GM12878 (cell line): ENCODE measurements at regions not wholly inside any gene's neighbourhood (a gene's known extent, or its start where the extent isn't known, plus 50 kb on each side); places are given as distances from the start of the nearest gene placed in this dataset.

Source experiments
- ATAC-seq: fragments of 200-7000 bp; cut with Tn5 transposase; 3 replicates; pipeline ENCODE4 v1.9.1; 2020; ENCODE audit warnings: mild to moderate bottlenecking, moderate library complexity
- BruUV-seq: library from RNA; stranded (reverse); fragments of 400-500 nt; replicated peaks from 2 replicates; lab custom pipeline; 2021; lab: Mats Ljungman, UMichigan
- CTCF ChIA-PET: fragments of 300-600 bp; sonication (Branson Sonifier 250); formaldehyde crosslinking; extraction: SDS; loops from one replicate; lab custom pipeline; 2021; ENCODE audit warnings: inconsistent platforms; lab: Yijun Ruan, JAX
- POLR2A ChIA-PET: fragments of 350-600 bp; formaldehyde crosslinking; extraction: SDS; loops from one replicate; lab custom pipeline; 2021; ENCODE audit warnings: inconsistent platforms; lab: Charles Lee
- RAD21 ChIA-PET: fragments of 300-600 bp; sonication (Branson Sonifier 250); formaldehyde crosslinking; loops from one replicate; lab custom pipeline; 2023; ENCODE audit warnings: antibody characterized with exemption; ENCODE audit not compliant: unreplicated experiment; lab: Charles Lee
- SMC1A ChIA-PET: fragments of 300-600 bp; sonication (Branson Sonifier 250); formaldehyde crosslinking; loops from one replicate; lab custom pipeline; 2023; ENCODE audit not compliant: unreplicated experiment, uncharacterized antibody; lab: Charles Lee
- DNase-seq: peaks from one replicate; pipeline ENCODE4 v3.0.0-alpha.2; 2011; ENCODE audit warnings: low read depth, low spot score
- FAIRE-seq: peaks from 3 replicates; lab custom pipeline; 2011; peaks lifted over from hg19 to GRCh38; lab: Jason Lieb, UNC
- H2AFZ ChIP-seq: 2 replicates; pipeline ENCODE4 v1.6.0; 2011; ENCODE audit warnings: low read depth, low read length, control low read depth; ENCODE audit not compliant: control insufficient read depth
- H3K27ac ChIP-seq: 2 replicates; pipeline ENCODE4 v1.5.1; 2011; ENCODE audit warnings: control low read depth; ENCODE audit not compliant: control insufficient read depth, insufficient read depth
- H3K27me3 ChIP-seq, 2 experiments: replicated peaks in 1 of 2; 2 replicates each; pipeline versions ENCODE4 v1.6.0 to v1.6.1; 2011; ENCODE audit warnings: low read length in 1 of 2; ENCODE audit not compliant: control insufficient read depth in 2 of 2, insufficient read depth in 2 of 2
- H3K36me3 ChIP-seq, 2 experiments: 2 replicates each; pipeline ENCODE4 v1.5.1; 2011; ENCODE audit warnings: low read length in 1 of 2; ENCODE audit not compliant: control insufficient read depth in 2 of 2, insufficient read depth in 2 of 2
- H3K4me1 ChIP-seq: 2 replicates; pipeline ENCODE4 v1.6.1; 2011; ENCODE audit warnings: mild to moderate bottlenecking, low read length, moderate library complexity, mixed read lengths; ENCODE audit not compliant: control insufficient read depth, insufficient read depth
- H3K4me2 ChIP-seq: 2 replicates; pipeline ENCODE4 v1.6.0; 2011; ENCODE audit warnings: control low read depth; ENCODE audit not compliant: control insufficient read depth, insufficient read depth
- H3K4me3 ChIP-seq: fragments of 200-600 bp; sonication (generic); 2 replicates; pipeline ENCODE4 v1.5.1; 2016
- H3K79me2 ChIP-seq: 2 replicates; pipeline ENCODE4 v1.6.0; 2011; ENCODE audit warnings: low read length; ENCODE audit not compliant: control insufficient read depth, insufficient read depth
- H3K9ac ChIP-seq: 2 replicates; pipeline ENCODE4 v1.8.0; 2011; ENCODE audit warnings: low read length, control low read depth, mixed read lengths; ENCODE audit not compliant: control insufficient read depth, insufficient read depth
- H3K9me3 ChIP-seq: replicated peaks from 3 replicates; pipeline ENCODE4 v1.5.1; 2011; ENCODE audit warnings: mild to moderate bottlenecking, low read length; ENCODE audit not compliant: control insufficient read depth, insufficient read depth
- H4K20me1 ChIP-seq: 2 replicates; pipeline ENCODE4 v1.6.0; 2011; ENCODE audit not compliant: control insufficient read depth, insufficient read depth
- ATF7 ChIP-seq: fragments of 450-650 bp; IDR thresholded peaks from 2 replicates; pipeline ENCODE4 v1.6.1; 2016; ENCODE audit warnings: low read depth, mild to moderate bottlenecking
- BCL3 ChIP-seq: IDR thresholded peaks from 2 replicates; pipeline ENCODE4 v1.6.1; 2011; ENCODE audit warnings: borderline replicate concordance, low read depth, mild to moderate bottlenecking, moderate library complexity, low read length; ENCODE audit not compliant: insufficient read depth, poor library complexity, severe bottlenecking
- HDGF ChIP-seq: fragments of 450-650 bp; IDR thresholded peaks from 2 replicates; pipeline ENCODE4 v1.6.1; 2016; ENCODE audit warnings: antibody characterized with exemption
- NFIC ChIP-seq: IDR thresholded peaks from 2 replicates; pipeline ENCODE4 v1.6.1; 2012; ENCODE audit warnings: low read depth, mild to moderate bottlenecking, inconsistent platforms, low read length, moderate library complexity
- RCOR1 ChIP-seq: conservative IDR thresholded peaks from 2 replicates; pipeline ENCODE4 v1.6.1; 2012; ENCODE audit warnings: low read depth, low read length, improper control_type of control experiment
- REST ChIP-seq: IDR thresholded peaks from 2 replicates; pipeline ENCODE4 v1.6.1; 2012; ENCODE audit warnings: mild to moderate bottlenecking, low read depth, low read length
- RUNX3 ChIP-seq: IDR thresholded peaks from 2 replicates; pipeline ENCODE4 v1.6.1; 2012; ENCODE audit warnings: low read length, inconsistent platforms
- SIN3A ChIP-seq: IDR thresholded peaks from 2 replicates; pipeline ENCODE4 v1.6.1; 2012; ENCODE audit warnings: low read depth, low read length, improper control_type of control experiment
- YY1 ChIP-seq: IDR thresholded peaks from 2 replicates; pipeline ENCODE4 v1.6.1; 2011; ENCODE audit warnings: low read depth, mild to moderate bottlenecking, low read length
- ZNF217 ChIP-seq: fragments of 450-650 bp; IDR thresholded peaks from 2 replicates; pipeline ENCODE4 v1.6.1; 2017; ENCODE audit warnings: antibody characterized with exemption, mild to moderate bottlenecking
- WGBS: methylation state at CpG from one replicate; pipeline ENCODE4 v1.1.6; 2016; ENCODE audit warnings: low lambda C conversion rate; ENCODE audit not compliant: insufficient replicate concordance, insufficient coverage; ENCODE audit errors: missing lambda C conversion rate; 5-methylcytosine and 5-hydroxymethylcytosine counted together
- in situ Hi-C: fragments of 300-500 bp; cut with MboI; formaldehyde crosslinking; loops from 9 replicates; pipeline ENCODE4 v1.14.3; 2018; ENCODE audit warnings: mixed read lengths
- intact Hi-C: fragments of 100-400 bp; cut with micrococcal nuclease; formaldehyde crosslinking; loops from one replicate; pipeline ENCODE4 v1.14.2; 2022; ENCODE audit not compliant: unreplicated experiment
- TF ChIP-seq, protein P1 (sequence below): fragments of 450-650 bp; IDR thresholded peaks from 2 replicates; pipeline ENCODE4 v1.6.1; 2017; ENCODE audit warnings: borderline replicate concordance
- TF ChIP-seq, protein P2 (sequence below): IDR thresholded peaks from 2 replicates; pipeline ENCODE4 v1.6.1; 2011; ENCODE audit warnings: borderline replicate concordance, low read depth, mild to moderate bottlenecking, moderate library complexity, mixed read lengths, low read length; ENCODE audit not compliant: insufficient read depth; ENCODE audit errors: extremely low read length
- TF ChIP-seq, protein P3 (sequence below): fragments of 450-650 bp; IDR thresholded peaks from 2 replicates; pipeline ENCODE4 v1.6.1; 2018; ENCODE audit warnings: borderline replicate concordance, mild to moderate bottlenecking; ENCODE audit not compliant: partially characterized antibody

DNA sequence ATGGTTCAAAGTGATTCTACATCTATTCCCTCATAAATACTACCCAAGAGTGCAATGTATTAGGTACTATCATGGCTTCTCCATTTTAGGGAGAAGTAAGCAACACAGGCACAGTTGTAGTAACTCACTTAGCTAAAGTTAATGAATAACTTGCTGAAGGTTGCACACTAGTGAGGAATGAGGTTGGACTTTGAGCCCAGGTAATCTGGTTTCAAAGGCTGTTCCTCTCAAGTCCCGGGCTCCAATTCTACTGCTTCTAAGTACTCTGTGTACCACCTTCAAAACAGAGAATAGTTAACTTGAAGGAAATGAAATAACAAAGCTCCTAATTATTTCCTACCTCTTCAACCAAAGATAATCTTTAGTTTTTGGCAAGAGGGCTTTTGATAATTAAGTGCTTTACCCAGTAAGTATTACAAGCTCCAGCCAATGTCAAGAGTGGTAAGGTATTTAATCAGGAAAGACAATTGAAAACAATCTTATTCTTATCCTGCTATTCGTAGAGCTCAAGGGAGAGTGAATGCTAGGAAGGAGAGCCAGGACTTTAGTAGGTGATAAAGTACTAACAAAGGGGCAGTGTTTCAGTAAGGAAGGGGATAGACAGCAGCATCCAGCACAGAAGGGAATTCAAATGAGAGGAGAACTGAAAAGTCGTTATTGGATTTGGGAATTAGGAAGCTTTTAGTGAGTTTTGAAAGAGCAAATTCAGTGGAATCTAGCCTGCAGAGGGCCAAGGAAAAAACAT is 158.2 kb upstream of the PTPRZ1 start:
- no peak for ATAC-seq
- no TSS peak for BruUV-seq
- Histone ChIP-seq H3K79me2 (no peaks in the 10 kb centered on the region), H3K4me3 (no peak overlapping the region), H3K4me2 (no peak overlapping the region), H2AFZ (no peak overlapping the region), H4K20me1 (no peaks in the 10 kb centered on the region), H3K27ac (no peak overlapping the region), H3K9ac (no peak overlapping the region), H3K9me3 (no peaks in the 10 kb centered on the region), H3K4me1 (no peaks in the 10 kb centered on the region), H3K36me3 (no peaks in the 10 kb centered on the region), H3K27me3 (no peaks in the 10 kb centered on the region; a peak in 1 of 4 replicates)
- SMC1A ChIA-PET = interaction anchor here (1.2 to 1.9 kb wide), 2 partner anchors 8 to 16 kb away, joined by 3 to 5 read pairs; no protein-coding TSS in a partner anchor
- DNase-seq = no peak
- intact Hi-C loops = no loop called here
- RAD21 ChIA-PET = interaction anchor here (1.4 kb wide), 1 partner anchor 280 kb away, joined by 3 read pairs; no protein-coding TSS in a partner anchor
- CTCF ChIA-PET = interaction anchor here (0.7 kb wide), 1 partner anchor 37 kb away, joined by 4 read pairs; no protein-coding TSS in a partner anchor
- in situ Hi-C loops = no loop called here
- POLR2A ChIA-PET = no interaction called here
- WGBS = 0% methylated on average over 3 of the region's 3 CpGs
- FAIRE-seq = no peak
- TF ChIP-seq ATF7 = no peak
- no peak for TF ChIP-seq YY1
- no peak for TF ChIP-seq HDGF
- TF ChIP-seq RCOR1 = no peak
- TF ChIP-seq, protein P1, sequence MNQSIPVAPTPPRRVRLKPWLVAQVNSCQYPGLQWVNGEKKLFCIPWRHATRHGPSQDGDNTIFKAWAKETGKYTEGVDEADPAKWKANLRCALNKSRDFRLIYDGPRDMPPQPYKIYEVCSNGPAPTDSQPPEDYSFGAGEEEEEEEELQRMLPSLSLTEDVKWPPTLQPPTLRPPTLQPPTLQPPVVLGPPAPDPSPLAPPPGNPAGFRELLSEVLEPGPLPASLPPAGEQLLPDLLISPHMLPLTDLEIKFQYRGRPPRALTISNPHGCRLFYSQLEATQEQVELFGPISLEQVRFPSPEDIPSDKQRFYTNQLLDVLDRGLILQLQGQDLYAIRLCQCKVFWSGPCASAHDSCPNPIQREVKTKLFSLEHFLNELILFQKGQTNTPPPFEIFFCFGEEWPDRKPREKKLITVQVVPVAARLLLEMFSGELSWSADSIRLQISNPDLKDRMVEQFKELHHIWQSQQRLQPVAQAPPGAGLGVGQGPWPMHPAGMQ = no peak
- TF ChIP-seq RUNX3 = no peak
- TF ChIP-seq BCL3 = no peak
- TF ChIP-seq, protein P2, sequence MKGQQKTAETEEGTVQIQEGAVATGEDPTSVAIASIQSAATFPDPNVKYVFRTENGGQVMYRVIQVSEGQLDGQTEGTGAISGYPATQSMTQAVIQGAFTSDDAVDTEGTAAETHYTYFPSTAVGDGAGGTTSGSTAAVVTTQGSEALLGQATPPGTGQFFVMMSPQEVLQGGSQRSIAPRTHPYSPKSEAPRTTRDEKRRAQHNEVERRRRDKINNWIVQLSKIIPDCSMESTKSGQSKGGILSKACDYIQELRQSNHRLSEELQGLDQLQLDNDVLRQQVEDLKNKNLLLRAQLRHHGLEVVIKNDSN = no peak
- no peak for TF ChIP-seq REST
- TF ChIP-seq, protein P3, sequence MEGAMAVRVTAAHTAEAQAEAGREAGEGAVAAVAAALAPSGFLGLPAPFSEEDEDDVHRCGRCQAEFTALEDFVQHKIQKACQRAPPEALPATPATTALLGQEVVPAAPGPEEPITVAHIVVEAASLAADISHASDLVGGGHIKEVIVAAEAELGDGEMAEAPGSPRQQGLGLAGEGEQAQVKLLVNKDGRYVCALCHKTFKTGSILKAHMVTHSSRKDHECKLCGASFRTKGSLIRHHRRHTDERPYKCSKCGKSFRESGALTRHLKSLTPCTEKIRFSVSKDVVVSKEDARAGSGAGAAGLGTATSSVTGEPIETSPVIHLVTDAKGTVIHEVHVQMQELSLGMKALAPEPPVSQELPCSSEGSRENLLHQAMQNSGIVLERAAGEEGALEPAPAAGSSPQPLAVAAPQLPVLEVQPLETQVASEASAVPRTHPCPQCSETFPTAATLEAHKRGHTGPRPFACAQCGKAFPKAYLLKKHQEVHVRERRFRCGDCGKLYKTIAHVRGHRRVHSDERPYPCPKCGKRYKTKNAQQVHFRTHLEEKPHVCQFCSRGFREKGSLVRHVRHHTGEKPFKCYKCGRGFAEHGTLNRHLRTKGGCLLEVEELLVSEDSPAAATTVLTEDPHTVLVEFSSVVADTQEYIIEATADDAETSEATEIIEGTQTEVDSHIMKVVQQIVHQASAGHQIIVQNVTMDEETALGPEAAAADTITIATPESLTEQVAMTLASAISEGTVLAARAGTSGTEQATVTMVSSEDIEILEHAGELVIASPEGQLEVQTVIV = no peak
- TF ChIP-seq SIN3A = no peak
- TF ChIP-seq NFIC = no peak
- TF ChIP-seq ZNF217 = no peak
